ENCODE measurements at regions not wholly inside any gene's neighbourhood (a gene's known extent, or its start where the extent isn't known, plus 50 kb on each side); places are given as distances from the start of the nearest gene placed in this dataset.
A peak's percentile ranks its signal among the peaks of the same experiment; 100 is the strongest.

DNA sequence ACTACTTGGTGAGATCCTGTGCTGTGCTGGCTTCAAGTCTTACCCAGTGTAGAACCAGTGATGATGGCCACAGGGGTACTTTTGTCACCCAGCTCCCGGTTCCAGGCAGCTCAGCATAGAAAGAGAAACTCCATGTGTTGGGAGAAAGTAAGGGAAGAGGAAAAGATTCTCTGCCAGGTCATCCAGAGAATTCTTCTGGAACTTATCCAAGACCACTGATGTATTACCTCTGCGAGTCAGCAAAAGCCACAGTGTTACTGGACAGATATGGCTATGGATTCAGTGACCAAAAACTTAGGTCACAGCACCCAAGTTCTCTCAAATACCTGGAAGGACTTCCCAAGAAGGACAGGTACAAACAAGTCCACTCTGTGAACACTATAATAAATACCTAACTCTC is 399.5 kb upstream of the MIR17HG start:
- DNase-seq = no peak

DNA sequence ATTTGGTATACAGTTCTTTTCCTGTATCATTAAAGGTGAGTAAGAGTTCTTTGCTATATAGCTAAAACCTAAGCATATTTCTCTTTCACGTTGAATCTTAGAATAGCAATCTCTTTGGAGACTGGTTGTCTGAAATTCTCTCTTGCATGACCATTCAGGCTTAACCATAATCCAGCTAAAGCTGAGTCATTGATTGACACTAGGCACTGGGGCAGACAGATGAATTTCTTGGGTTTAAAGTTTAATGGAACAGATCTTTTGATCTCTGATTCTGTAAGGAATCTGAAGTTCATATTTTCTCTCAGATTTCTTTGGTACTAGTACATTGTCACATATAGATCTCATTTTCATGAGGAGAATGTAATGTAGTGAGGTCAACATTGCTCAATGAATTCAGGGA is 397.3 kb upstream of the MIR17HG start:
- no peak for DNase-seq

DNA sequence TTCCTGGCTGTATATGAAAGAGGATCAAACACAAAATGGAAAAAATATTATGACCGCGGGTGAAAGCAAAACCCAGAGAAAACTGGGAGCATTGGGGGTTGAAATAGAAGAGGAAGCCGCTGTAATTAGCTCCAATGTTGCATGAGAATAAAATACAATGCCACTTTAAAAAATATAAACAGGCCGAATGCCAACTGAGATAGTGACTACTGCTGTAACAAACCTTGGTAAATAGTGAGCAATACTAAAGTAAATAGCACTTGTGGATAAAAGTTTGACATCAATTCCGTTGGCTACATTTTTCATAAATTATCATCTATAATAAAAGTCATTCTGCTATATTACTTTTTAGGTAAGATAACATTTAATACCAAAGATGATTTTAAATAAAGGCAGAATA is 395.8 kb upstream of the MIR17HG start:
- DNase-seq = no peak

DNA sequence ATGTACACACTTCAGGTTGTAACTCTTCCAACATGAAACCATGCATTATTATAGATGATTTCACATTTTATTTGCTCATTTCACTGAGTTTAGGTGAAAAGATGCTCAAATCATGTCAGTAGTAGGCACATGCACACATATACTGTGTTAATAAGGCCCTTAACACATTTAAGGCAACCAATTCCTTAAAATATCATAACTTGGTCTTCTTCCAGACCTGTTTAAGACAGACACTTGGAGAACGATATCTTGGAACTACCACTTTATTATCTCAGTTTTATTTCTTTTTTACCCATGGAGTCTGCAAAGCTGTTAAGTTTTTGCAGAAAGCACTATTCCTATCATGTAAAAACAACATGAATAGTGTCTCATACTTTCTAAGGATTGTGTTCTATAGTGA is 395.2 kb upstream of the MIR17HG start:
- DNase-seq = no peak

DNA sequence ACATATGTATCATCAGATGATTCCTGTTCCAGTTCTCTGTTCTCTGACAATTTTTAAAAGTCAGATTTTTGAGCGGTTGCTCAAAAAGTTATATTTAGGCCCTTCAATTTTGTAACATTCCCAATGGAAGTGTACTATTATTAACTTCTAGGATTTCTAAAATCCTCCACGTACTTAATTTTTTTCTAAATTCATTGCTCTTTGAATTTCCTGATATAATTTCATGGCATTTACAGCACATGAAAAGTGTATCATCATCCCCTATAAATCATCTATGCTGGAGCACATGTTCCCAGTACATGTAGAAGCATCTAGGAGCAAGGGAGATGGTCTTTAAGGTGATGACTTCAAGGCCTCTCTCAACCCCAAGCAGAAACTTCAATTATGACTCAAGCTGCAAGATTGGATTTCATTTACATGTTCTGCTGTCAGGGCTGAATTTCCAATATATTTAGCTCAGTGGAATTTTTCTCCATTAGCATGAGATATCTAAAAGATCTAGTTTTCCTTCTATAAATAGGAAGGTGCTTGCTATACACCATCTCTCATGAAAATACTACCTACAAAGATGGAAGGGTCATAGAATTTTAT is 392.8 kb upstream of the MIR17HG start:
- DNase-seq = no peak

DNA sequence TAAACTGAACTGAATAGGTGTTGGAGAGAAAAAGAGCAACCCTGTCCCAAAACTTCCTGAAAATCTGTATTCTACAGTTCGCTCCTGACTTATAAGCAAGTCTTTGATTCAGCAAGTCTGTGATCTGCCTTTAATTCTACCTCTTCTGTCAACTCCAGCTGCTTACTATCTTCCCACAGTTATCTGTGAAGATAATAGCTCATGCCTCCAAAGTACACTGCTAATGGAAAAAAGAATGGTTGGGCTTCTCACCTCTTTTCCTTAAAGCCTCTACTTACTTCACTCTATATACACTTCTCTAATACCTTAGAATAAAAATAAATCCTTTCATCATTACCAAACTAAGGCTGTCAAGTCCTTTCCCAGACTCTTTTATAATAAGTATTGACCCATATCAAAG is 391.5 kb upstream of the MIR17HG start:
- no peak for DNase-seq

DNA sequence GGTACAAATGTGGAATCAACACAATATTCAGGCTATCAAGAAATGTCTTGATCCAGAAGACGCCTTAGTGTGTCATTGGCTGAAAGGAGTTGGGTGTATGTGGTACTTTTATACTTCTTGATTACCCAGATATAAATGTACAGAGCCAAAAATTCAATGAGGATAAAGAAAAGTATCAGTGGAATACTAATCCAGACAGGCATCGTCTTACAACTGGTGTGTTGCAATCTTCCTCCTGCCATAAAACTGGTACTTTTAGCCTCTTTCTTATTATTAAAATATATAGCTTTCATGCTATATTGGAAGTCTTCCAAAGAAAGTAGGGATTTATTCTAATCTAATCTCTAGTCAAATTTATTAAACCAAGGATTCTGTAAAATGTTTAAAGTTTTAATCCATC is 388.6 kb upstream of the MIR17HG start:
- no peak for DNase-seq

DNA sequence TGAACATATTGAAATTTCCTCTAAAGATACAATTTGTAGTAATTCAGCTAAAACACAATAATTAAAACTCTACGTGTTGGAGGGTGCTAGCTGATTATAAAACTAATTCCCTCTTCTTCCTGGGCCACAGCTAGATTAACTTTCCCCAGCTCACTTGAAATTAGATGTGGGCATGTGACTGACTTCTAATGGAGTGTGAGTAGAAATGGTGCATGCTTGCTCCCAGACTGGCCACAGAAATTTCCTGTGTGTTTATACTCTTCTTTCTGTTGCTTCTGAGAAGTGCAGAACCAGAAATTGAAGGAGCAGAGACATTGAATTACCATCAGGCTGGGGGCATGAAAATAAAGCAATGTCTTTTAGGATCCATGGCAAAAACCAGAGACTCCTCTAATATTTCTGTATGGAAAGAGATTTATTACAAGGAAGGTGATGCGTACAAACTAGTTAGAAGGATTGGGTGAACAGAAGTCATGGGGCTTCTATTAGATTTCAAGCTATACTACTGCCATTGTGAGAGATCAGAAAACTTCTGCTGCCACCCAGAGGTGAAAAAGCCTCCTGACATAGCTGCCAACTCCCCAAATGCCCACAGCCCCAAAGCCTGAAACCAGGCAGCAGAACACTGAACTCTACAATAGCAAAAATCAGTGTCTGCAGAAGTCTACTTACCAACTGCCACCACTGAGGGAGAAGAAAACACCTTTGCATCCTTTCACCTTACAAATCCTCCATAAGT is 379.2 kb upstream of the MIR17HG start:
- DNase-seq = peak; percentile 10

DNA sequence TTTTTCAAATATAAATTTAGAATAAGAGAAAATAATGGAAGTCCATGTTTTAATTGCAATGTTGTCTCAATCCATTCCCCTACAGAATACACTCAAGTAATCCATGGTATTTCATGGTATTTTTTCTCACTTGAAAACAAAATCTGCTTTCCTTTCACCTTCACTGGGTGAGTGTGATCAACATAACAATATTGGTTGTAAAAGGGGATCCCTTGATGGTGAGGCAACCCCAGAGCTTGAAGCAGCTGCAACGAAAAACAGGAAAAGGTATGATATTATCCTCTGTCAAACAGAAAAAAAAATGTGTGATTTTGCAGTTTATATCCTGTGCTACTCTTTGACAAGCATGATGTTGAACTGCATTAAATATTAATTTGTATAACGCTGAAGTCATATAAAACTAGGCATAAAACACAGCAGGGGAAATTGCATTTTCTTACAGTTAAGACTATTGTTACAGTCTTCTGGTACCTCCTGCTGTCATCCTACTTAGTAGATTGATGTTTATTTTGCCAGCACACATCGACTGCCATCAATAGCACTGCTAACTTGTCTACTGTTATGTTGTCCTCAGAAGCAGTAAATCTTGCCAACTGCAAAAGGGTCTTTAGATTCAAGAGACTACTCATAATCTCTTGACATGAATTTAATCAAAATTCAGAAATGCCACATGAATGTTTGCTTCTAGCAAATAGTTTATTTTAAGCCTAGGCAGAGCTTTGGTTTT is 373.1 kb upstream of the MIR17HG start:
- no peak for DNase-seq

DNA sequence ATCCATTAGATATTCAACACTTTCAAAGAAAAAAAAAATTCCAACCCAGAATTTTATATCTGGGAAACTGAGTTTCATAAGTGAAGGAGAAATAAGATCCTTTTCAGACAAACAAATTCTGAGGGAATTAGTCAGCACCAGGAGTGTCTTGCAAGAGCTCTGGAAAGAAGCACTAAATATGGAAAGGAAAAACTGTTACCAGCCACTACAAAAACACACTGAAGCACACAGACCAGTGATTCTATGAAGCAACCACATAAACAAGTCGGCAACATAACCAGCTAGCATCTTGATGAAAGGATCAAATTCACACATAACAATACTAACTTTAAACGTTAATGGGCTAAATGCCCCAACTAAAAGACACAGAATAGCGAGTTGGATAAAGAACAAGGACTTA is 368.4 kb upstream of the MIR17HG start:
- no peak for DNase-seq

DNA sequence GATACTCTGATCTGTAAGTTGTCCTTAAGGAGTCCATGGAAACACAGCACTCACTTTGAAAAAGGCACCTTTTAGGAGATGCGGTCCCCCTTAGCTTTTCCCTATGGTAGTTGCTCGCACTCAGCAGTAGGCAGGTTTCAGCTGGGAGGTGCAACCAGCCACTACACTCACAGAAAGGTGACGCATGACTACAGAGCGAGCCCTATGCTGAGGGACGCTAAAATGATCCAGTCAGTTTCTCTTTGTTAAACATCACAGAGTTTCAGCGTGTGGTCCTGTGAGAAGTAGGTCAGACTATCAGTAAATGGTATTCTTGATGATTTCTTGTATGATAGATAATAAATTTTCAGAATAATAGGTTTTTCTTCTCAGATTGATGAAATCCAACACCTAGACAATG is 362.7 kb upstream of the MIR17HG start:
- no peak for DNase-seq

DNA sequence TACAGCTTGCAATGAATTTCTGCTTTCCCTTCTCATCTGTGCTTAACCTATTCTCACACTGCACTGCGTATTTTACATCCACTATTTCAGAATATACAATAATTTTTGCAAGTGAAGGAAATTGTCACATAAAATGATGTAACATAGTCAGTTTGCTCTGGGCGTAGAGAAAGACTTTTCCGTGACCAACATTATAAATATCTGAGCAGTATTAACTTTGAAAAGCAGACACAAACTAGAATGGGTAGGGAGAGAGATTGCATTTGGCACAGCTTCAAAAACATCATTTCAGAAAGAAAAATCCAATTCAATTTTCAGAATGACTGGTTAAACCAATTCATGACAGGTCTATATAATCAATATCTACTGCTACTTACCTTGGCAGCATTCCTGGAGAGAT is 352.5 kb upstream of the MIR17HG start:
- no peak for DNase-seq

DNA sequence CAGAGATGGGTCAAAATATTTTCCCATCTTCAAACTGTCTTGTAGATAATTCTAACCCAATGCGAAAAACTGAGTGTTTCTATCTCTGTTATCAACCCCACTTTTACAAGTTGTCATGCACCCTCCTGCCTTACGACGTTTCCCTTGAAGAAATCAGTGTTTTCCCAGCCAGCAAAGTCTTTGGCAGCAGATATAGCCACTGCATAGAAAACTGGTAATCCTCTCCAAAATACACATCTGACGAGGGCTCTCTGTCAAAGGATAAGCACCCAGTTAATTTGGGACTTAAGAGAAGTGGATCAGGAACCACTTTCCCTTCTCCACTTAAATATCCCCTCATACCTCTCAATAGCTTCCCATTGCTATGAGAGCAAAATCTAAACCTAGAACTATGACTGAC is 351.9 kb upstream of the MIR17HG start:
- no peak for DNase-seq

DNA sequence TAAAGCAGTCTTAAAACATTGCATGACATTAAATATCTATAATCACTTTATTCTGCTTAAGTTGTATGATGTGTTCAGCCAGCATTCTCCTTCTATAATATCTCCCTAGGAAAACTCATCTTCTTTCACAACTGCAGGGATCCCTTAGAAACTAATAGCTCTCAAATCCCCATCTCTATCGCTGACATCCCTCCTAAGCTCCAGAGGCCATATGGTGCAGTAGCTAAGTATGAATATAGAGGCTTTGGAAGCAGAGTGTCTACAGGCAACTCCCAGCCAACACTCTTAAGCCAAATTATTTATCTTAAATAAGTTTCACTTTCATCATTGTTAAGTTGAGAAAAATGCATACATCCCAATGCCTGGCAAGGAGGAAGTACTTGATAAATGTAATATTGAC is 349.5 kb upstream of the MIR17HG start:
- no peak for DNase-seq

DNA sequence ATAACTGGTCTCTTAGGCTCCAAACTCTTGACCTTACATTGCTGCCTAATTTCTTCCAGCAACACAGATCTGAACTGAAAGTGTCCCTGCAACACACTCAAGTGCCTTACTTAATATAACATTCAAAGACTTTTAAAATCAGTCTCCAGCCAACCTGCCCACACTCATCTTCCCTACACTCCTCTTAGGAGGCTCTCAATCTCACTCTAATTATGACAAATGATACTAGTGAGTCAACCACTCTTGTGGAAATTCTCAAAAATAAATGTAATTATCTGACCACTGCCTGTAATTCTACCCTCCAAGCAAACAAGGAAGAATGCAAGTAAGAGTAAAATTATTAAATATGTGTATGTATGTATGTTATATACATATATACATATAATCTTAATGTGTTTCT is 348.1 kb upstream of the MIR17HG start:
- no peak for DNase-seq

DNA sequence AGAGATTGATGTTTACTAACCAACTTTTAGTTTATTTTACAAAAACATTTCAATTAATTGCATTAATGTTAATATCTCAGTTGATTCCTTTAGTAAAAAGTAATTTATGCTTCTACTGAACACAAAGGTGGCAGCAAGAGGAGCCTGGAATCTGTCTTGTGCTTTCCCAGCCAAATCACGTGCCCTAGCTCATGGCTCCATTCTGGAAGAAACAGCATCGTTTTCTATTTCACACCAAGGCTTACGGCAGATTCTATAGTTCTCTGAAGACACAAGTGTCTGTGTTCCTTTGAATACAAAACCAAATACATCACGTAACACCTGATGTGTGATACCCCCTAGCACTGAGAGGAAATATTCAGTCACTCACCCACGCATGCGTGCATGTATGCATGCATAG is 346.1 kb upstream of the MIR17HG start:
- no peak for DNase-seq

DNA sequence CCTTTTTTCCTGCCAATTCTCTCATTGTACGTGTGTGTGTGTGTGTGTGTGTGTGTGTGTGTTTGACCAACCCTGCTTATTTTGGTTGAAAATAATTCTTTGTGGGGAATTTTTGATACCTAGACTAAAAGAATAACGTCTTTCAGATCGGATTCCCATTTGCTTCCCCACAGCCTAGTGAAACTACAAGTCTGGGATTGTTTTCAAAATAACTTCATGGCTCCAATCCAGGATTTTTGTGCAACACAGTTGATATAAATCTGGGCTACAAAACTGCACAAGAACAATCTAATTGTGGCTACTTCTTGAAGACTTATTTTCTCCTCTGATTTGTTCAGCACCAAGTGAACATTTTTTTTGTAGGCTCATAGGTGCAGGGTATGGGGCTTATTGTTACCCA is 332.8 kb upstream of the MIR17HG start:
- DNase-seq = no peak

DNA sequence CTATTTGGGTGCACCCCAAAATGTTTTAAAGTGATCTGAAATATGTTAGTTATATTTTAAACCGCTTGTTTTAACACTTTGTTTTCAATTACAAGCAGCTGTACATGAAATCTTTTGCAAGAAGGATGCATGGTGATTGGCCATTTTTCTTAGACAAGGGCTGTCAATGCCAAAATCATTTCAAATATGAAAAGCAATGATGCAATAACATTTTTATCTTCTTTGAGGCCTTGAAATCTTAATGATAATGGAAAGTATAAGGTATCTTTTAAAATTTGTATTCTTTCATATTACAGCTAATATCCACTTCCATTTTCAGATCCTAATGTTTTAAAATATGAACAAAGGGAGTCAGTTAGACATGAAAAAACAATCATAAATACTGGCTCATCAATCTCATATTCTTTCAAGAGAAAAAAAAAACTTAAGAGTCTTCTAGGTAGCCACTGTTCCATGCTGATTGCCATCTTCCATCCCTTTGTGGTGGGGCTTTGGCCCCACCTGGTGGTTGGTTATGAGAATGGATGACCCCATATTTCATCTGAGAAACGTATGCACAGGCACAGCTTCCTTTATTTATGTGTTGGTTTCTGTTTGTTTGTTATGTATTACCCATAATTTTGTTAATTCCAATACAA is 330.3 kb upstream of the MIR17HG start:
- DNase-seq = peak; percentile 12

DNA sequence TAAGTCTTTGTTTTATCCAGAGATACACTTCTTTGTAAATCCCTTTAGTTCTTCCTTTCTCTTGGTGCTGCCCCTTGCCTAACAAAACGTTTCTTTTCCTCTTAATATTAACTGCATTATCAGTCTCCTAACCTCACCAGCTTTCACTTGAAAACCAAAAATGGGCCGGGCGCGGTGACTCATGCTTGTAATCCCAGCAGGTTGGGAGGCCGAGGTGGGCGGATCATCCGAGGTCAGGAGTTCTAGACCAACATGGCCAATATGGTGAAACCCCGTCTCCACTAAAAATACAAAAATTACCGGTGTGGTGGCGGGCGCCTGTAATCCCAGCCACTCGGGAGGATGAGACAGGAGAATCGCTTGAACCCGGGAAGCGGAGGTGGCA is 329.8 kb upstream of the MIR17HG start:
- DNase-seq = no peak

DNA sequence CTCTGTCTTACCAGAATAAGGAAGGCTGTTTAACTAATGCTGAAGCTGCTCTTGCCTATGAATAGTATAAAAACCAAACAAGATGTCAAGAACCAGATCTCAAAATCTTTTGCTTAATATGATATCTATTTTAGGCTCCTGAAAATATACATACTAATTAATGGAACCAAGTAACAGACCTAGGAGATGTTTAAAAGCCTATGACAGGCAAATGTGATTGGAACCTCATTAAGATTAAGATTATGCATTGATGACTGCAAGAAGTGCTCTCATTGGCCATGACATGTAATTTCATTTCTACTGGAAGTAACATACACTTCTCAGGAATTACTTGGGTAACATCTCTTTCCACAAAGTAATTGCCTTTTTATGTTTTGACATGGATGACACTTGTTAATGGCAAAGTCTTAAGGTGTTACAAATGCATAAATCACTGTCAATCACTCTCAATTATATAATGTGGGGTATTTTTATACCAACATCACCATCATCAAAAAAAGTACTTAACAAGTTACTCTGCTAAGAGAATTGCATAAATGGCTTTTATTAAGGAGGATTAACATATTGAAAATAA is 326.9 kb upstream of the MIR17HG start:
- DNase-seq = no peak

DNA sequence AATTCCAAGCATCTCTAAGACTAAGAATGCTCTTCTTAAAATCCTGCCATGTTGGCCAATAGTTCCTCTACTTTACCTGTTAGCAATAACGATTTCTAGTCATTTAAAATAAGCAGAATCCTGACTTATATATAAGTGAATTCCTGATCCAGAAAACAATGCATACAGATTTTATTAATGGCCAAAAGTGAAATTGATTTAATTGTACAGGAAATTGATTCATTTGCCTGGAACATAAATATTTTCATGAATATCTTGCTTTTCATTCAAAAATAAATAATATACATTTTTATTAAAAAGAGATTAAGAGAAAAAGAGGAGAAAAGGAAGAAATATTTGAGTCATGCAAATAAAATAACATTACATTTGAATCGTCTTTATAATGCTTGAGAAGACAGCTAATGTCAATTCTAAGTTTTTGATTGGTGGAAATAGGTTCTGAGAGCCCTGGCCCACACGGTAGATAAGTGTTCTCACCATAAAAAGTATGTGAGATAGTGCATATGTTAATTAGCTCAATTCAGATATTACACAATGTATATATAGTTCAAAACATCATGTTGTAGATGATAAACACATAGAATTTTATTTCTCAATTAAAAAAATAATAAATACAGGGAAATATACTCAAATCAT is 323.2 kb upstream of the MIR17HG start:
- DNase-seq = no peak

DNA sequence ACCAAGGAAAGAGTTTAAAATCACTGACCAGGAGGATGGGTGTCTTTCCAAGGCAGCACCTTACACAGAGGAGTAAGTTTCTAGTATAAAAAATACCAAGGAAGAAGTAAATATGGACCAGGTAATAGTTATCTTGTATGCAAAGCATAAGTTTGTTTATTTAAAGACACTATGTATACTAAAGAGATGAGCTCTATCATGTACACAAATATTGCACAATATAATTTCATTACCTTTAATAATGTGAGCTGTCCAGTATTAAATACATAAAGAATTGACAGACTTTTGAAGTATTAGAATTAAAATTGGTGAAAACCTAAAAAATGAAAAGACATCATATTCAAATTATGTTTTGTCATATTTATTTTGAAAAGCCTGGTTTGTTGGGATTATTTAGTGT is 322.0 kb upstream of the MIR17HG start:
- no peak for DNase-seq

DNA sequence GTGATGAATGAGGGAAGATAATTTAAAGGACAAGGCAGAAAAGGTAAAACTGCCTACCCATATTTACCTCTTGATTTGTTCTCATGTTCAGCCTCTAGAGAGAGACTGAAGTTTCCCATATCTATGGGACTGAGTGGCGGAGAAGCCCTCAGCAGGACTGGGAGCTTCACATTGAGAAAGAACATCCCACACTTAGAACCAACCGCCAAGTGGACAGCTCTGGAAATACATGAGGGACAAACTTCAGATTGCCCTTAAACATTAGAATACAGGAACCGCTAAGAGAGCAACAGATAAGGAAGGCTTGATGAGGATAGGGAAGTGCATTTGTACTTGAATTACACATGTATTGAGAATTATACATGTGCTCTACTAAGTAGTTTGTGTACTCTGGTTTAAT is 316.0 kb upstream of the MIR17HG start:
- DNase-seq = no peak
